LNCAP (cell line): ENCODE measurements at regions not wholly inside any gene's neighbourhood (a gene's known extent, or its start where the extent isn't known, plus 50 kb on each side); places are given as distances from the start of the nearest gene placed in this dataset.

Source experiments
- TF ChIP-seq, protein P1 (sequence below): fragments of 450-650 bp; IDR thresholded peaks from 2 replicates; pipeline ENCODE4 v1.5.1; 2017; ENCODE audit warnings: mild to moderate bottlenecking

DNA sequence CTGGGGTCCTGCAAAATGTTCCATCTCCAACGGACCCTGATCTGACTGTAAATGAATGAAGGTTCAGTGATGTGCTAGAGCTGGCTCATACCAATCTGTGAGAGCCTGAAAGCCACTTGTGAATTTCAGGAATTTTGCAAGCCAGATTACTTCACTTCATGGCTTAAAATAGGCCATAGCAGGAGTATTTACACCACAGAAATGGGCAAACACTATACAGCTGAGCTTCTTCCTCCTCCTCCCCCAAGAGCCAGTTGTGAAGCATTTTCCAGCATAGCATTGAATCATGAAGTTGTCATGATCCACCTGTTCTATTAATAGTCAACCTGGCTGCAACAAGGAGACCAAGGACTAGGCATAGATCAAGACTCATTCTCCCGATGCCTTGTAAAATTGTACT, 141.3 kb upstream of the RASSF8 start:
- TF ChIP-seq, protein P1, sequence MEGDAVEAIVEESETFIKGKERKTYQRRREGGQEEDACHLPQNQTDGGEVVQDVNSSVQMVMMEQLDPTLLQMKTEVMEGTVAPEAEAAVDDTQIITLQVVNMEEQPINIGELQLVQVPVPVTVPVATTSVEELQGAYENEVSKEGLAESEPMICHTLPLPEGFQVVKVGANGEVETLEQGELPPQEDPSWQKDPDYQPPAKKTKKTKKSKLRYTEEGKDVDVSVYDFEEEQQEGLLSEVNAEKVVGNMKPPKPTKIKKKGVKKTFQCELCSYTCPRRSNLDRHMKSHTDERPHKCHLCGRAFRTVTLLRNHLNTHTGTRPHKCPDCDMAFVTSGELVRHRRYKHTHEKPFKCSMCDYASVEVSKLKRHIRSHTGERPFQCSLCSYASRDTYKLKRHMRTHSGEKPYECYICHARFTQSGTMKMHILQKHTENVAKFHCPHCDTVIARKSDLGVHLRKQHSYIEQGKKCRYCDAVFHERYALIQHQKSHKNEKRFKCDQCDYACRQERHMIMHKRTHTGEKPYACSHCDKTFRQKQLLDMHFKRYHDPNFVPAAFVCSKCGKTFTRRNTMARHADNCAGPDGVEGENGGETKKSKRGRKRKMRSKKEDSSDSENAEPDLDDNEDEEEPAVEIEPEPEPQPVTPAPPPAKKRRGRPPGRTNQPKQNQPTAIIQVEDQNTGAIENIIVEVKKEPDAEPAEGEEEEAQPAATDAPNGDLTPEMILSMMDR: no peak

DNA sequence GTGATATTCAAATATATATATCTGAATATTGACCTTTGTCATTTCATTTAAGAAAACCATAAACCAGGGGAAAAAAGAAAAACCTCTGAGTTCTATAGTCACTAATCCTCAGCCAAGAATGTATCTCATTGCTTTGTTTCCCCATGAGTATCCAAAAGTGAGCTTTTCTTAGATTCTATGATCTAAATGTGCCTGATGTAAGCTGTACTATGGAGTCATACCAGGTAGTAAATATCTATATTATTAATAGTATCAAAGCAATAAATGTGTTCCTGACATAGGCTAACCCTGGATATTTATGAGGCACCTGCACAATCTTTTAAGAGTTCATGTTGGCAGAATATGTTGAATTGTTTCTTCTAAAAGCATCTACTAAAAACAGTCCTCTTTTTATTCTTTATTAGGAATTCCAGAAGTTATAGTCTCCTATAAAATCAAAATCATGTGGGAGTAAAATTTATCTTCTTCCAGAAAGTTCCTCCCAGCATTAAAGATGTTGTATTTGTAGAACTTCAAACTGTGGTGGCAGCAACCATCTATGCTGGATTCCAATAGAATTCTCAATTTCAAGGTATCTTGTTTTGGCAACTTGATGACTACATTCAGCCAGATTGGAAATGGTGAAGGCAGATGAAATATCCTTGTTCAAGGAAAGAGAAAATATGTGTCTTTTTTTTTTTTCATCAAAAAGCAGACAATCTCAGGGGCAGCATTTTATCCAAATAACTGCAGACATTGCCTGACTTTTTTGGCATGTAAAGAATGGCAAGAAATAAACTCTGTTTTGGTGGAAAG, 139.7 kb upstream of the RASSF8 start:
- TF ChIP-seq, protein P1: no peak

DNA sequence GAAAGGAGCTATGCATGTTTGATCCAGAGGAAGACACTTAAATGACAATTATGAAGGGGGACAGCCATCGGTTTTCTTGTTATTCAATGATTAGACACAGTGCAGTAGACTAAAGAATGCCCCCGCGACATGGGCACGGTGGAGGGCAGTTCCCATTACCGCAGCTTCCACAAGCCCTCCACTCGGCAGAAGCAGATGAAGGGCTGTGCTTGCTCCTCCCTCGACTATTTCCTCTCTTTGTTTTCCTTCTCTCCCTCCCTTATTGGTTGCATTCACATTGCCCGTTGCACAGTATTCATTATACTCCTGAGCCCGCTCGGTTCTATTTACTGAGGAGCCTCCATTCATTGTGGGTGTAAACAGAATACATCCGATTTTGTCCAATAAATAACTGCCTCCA, 138.8 kb upstream of the RASSF8 start:
- TF ChIP-seq, protein P1: no peak

DNA sequence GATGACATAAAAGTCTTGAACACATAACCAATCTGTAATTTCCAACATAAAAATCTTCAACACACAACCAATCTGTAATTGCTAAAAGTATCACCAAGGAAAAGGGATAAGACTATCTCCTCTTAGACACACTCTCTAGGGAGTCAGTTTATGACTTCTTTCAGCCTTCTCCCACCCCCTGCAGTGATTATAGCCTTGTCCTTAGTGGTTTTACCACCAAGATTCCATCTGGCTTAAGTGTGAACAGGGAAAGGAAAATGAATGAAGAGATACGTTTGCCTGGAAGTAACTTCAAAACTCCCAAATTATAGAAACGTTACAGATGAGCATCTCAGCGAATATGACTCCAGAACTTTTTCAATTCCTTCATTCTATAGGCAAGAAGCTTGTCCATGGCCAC, 136.2 kb upstream of the RASSF8 start:
- TF ChIP-seq, protein P1: no peak

DNA sequence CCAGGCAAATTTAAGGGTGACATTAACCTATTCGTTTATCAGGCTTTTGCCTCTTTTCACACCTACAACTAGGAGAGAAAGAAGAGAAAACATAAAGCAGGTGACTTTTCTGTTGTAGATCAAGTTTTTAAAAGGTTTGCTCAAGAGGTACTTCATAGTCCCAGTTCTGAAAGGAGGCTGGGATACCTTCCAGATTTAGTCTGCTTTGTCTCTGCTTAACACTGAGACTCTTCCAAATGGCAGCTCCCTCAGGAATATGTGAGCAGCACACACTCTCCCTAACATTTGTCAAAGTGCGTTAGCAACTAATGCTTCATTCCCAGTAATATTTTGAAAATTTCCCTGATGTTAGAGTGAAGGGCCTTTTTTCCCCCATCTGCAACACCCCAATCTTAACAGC, 133.7 kb upstream of the RASSF8 start:
- TF ChIP-seq, protein P1: no peak

DNA sequence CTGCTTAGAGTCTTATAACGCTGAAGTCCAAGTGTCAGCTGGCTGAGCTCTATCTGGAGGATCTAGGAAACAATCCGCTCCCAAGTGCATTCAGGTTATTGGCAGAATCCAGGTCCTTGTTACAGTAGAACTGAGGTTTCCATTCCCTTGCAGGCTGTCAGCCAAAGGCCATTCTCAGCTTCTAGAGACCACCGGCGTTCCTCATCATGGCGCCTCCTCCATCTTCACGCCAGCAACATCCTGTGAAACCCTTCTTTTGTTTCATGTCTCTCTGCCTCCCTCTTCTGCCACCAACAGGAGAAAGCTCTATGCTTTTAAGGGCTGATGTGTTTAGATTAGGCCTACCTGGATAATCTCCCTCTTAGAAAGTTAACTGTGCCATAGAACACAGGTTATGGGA, 133.0 kb upstream of the RASSF8 start:
- TF ChIP-seq, protein P1: no peak

DNA sequence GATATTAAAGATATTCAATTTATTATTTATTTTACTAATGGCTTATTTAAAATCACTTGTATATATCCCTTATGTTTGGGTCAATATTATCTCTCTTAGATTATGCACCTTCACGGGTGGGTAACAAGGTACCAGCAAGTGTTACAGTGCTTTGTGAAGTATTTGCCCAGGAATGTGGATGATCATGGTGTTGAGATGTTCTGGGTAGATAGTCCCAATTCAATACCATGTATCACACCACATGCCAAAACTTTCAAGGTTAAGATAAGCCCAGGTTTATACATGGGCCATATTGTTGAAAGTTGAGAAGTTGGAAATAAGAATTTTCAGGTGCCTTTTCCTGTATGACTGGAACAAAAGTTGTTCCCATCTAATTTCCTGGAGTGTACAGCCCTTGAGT, 131.3 kb upstream of the RASSF8 start:
- TF ChIP-seq, protein P1: no peak

DNA sequence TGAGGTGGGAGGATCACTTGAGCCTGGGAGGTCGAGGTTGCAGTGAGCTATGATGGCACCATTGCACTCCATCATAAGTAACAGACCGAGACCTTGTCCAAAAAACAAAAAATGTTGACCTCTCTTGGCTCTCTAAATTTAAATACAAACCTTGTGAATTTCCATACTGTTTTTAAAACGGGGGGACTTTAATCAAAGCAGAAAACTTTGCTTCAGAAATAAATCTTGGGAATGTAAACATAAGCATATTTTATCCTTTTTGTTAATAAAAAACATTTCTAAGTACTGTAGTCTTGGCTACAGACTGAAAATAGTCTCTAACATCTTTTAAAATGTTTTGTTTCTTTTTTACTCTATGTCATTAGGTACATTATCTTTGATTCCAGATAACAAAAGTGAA, 130.7 kb upstream of the RASSF8 start:
- TF ChIP-seq, protein P1: no peak
